Tibial nerve (tissue), 4 donors: ENCODE measurements at regions not wholly inside any gene's neighbourhood (a gene's known extent, or its start where the extent isn't known, plus 50 kb on each side); places are given as distances from the start of the nearest gene placed in this dataset.

Experiments
- CTCF ChIP-seq, 5 experiments: fragments of 200-600 bp in 3 of 5; fragments of 450-650 bp in 2 of 5; sonication (generic) in 3 of 5; IDR thresholded peaks; one replicate each; pipeline ENCODE4 v1.5.1; 2016 to 2019; ENCODE audit warnings: antibody characterized with exemption in 5 of 5, mild to moderate bottlenecking in 3 of 5, moderate library complexity in 2 of 5
- EP300 ChIP-seq, 2 donors: sonication (generic); formaldehyde crosslinking; IDR thresholded peaks; one replicate each; pipeline ENCODE4 v1.6.1; 2017; ENCODE audit warnings: antibody characterized with exemption in 2 of 2, mild to moderate bottlenecking in 1 of 2
- POLR2A ChIP-seq, 2 donors: fragments of 450-650 bp; IDR thresholded peaks; one replicate each; pipeline ENCODE4 v1.6.1; 2017; ENCODE audit warnings: antibody characterized with exemption in 2 of 2, mild to moderate bottlenecking in 2 of 2, moderate library complexity in 2 of 2

DNA sequence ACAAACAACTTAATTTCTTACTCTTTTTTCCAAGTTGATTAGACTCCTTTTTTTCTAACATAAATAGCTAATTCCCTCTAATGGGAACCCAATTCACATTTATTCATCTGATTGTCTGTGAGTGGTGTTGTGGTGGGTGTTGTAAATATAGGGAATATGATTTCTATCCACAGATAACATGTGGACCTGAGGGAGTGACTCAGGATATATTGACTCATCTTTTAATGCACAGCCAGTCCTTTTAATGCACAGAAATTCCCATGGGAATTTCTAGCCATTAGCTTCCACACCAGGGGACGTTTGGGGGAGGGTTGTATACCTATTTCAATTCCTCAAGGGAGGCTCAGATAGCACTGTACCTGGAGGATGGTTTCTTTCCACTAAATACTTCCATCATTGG, 1339.6 kb upstream of the LRRTM1 start:
- TF ChIP-seq CTCF (IDR thresholded peaks at IDR 0.05) = no peak
- no peak for TF ChIP-seq POLR2A (IDR thresholded peaks at IDR 0.05)
- no peak for TF ChIP-seq EP300 (IDR thresholded peaks at IDR 0.05)
